ENCODE measurements at regions not wholly inside any gene's neighbourhood (a gene's known extent, or its start where the extent isn't known, plus 50 kb on each side); places are given as distances from the start of the nearest gene placed in this dataset.

GRCh38 chr13:76820759-76821158 is 65.4 kb downstream of the KCTD12 start:
- Histone ChIP-seq H3K4me3 (replicated peaks; ENCODE audit: insufficient read depth, low read length) (no peak overlapping the region), H3K27me3 (ENCODE audit: insufficient read depth, poor library complexity, severe bottlenecking) (no peaks in the 10 kb centered on the region), H3K27ac (replicated peaks) (no peak overlapping the region)
- TF ChIP-seq SPI1 (IDR thresholded peaks at IDR 0.05; ENCODE audit: borderline replicate concordance, low read depth) = no peak
- TF ChIP-seq POLR2AphosphoS5 (IDR thresholded peaks at IDR 0.05; ENCODE audit: low read depth) = no peak
- TF ChIP-seq GABPA (IDR thresholded peaks at IDR 0.05; ENCODE audit: low read depth) = no peak
- no peak for TF ChIP-seq CTCF (IDR thresholded peaks at IDR 0.05; ENCODE audit: insufficient read depth, low read length)
- TF ChIP-seq REST (IDR thresholded peaks at IDR 0.05; ENCODE audit: insufficient replicate concordance, low read depth) = no peak
- no peak for DNase-seq (ENCODE audit: low read depth in 1 of 2, low spot score in 1 of 2)

GRCh38 chr13:76816394-76816793 is 69.8 kb downstream of the KCTD12 start:
- TF ChIP-seq GABPA (IDR thresholded peaks at IDR 0.05; ENCODE audit: low read depth) (no peak), REST (IDR thresholded peaks at IDR 0.05; ENCODE audit: insufficient replicate concordance, low read depth) (no peak), POLR2AphosphoS5 (IDR thresholded peaks at IDR 0.05; ENCODE audit: low read depth) (no peak), CTCF (IDR thresholded peaks at IDR 0.05; ENCODE audit: insufficient read depth, low read length) (no peak), SPI1 (IDR thresholded peaks at IDR 0.05; ENCODE audit: borderline replicate concordance, low read depth) (no peak)
- Histone ChIP-seq H3K27me3 (ENCODE audit: insufficient read depth, poor library complexity, severe bottlenecking) (no peaks in the 10 kb centered on the region), H3K4me3 (replicated peaks; ENCODE audit: insufficient read depth, low read length) (no peak overlapping the region), H3K27ac (replicated peaks) (no peak overlapping the region)
- DNase-seq (ENCODE audit: low read depth in 1 of 2, low spot score in 1 of 2) = peak; percentile 18 to 39

- no peak overlapping the region for H3K4me3 ChIP-seq (replicated peaks; ENCODE audit: insufficient read depth, low read length)
- TF ChIP-seq CTCF (IDR thresholded peaks at IDR 0.05; ENCODE audit: insufficient read depth, low read length) = no peak
- TF ChIP-seq SPI1 (IDR thresholded peaks at IDR 0.05; ENCODE audit: borderline replicate concordance, low read depth) = no peak
- no peak for TF ChIP-seq GABPA (IDR thresholded peaks at IDR 0.05; ENCODE audit: low read depth)
- TF ChIP-seq POLR2AphosphoS5 (IDR thresholded peaks at IDR 0.05; ENCODE audit: low read depth) = no peak
- TF ChIP-seq REST (IDR thresholded peaks at IDR 0.05; ENCODE audit: insufficient replicate concordance, low read depth) = no peak
- H3K27ac ChIP-seq (replicated peaks) = no peak overlapping the region
- no peak for DNase-seq (ENCODE audit: low read depth in 1 of 2, low spot score in 1 of 2)
- H3K27me3 ChIP-seq (ENCODE audit: insufficient read depth, poor library complexity, severe bottlenecking) = no peaks in the 10 kb centered on the region
Observed at GRCh38 chr13:76815344-76815743, 70.9 kb downstream of the KCTD12 start.
